Stromal cell of bone marrow (primary cell): ENCODE measurements at regions not wholly inside any gene's neighbourhood (a gene's known extent, or its start where the extent isn't known, plus 50 kb on each side); places are given as distances from the start of the nearest gene placed in this dataset.

ENCODE experiments used
- DNase-seq: peaks from one replicate; pipeline ENCODE4 v3.0.0-alpha.2; 2012; ENCODE audit warnings: low read depth

DNA sequence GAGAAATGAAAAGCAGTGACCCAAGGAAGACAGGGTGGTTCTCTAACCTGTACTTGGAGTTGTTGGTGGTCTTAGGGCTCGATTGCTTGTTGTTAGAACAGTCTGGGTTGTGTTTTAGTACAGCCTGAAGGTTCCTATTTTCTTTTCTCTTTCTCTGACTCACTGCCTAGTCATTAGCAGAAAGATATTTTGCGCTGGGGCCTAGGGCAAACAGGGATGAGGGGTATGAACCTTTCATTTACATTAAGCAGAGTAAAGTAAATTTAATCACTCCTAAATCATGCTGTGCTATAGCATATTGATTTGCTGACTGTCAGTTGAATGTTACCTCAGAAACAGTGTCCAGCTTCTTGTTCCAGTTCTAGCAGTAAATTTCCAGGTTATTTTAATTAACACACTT is 197.2 kb downstream of the RWDD3 start:
- no peak for DNase-seq

GRCh38 chr1:95435611-95436010 is 201.6 kb downstream of the RWDD3 start:
- DNase-seq, result no peak

GRCh38 chr1:95437011-95437410 is 203.0 kb downstream of the RWDD3 start:
- no peak for DNase-seq

DNA sequence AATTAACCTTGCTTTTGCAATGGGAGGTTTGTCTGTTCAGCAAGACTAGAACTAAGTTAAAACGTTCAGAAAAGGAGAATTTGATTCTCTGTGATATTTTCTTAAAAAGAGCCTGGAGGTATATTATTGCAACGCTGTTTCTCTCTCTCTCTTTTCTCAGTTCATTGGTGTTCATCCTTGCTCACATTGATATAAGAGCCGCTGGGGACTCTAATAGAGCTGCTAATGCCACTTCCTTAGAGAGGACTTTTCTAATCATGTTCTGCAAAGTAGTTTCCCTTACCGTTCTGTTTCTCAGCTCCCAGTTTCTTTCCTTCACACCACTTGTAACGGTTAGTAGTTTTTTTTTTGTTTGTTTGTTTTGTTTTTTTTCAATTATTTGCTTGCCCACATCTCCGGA is 203.8 kb downstream of the RWDD3 start:
- no peak for DNase-seq

GRCh38 chr1:95438218-95438948 is 204.4 kb downstream of the RWDD3 start:
- DNase-seq, result no peak

- DNase-seq, result no peak
Measured at GRCh38 chr1:95440511-95440910, 206.5 kb downstream of the RWDD3 start.

- no peak for DNase-seq
Measured at GRCh38 chr1:95449516-95449915, 215.5 kb downstream of the RWDD3 start.

GRCh38 chr1:95451054-95451453 is 217.0 kb downstream of the RWDD3 start:
- no peak for DNase-seq

DNA sequence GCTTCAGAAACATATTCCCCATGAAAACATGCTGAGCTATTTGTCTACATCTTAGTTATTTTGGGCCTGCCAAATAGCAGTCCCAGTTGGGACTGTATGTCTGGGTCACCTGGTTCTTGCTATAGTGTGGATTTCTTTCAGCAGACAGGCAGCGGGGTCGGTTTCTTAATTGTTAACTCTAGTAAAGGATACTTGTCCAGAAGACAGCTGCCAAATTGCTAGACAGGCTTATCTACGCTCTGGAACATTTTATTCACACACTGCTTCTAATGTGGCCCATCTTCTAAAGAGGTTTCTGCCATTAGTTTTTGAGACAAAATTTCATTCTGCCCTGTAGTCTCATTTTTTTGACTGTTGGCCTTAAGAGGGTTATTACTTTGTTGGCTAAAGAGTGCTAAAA is 217.9 kb downstream of the RWDD3 start:
- no peak for DNase-seq

DNA sequence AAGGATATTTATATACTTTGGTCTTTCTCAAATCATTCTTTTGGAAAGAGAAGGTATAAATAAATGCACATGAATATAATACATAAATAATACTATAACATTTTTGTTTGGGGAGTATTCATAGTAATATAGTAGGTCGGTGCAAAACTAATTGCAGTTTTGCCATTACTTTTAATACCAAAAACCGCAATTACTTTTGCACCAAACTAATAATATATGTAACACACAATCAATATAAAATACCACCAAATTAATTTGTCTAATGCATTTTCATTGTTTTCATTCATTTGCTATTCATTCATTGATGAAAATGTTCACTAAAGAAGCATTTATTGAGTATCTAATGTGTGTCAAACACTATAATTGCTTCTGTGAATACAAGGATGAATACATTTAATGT is 219.0 kb downstream of the RWDD3 start:
- DNase-seq, result no peak

DNA sequence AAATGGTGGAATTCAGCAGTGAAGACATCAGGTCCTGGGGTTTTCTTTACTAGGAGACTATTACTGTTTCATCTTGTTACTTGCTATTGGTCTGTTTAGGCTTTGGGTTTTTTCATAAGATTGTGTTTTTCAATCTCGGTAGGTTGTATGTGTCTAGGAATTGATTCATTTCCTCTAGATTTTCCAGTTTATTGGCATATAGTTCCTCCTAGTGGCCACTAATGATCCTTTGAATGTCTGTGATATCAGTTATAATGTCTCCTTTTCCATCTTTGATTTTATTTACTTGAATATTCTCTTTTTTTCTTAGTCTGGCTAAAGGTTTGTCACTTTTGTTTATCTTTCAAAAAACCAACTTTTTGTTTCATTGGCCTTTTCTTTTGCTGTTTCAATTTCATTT is 233.0 kb downstream of the RWDD3 start:
- DNase-seq, result no peak

DNA sequence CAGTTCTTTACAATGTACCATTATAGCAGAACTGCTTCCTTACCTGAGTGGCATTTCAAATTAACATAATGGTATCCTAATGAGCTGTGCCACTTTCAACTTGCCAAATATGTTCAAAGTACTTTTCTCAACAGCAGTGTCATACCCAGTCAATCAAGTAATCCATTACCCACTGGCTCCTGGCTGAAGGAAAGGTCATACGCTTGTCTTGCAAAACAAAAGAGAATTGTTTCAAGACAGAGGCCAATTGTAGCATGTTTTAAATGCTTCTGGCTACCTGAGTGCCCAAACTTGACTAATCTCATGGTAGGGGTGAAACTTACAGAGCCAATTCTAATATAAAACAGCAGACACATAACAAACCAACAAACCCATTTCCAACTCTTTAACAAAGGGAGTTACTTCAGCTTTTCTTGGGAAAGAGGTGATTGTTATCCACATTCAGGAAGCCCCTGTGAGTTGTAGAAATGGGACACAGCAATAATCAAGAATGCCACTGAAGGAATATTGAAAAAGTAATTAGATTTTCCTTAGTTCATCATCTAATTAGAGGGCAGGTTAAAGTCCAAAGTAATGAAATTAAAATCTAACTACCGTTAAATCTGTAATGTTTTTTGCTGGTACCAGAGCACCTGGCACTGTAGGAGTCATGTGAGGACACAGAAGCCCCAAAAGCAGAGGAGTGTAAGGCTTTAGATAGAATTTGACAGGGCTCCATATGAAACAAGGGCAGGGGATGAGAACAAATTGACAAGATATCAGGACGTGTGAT is 241.9 kb downstream of the RWDD3 start:
- DNase-seq, result no peak

DNA sequence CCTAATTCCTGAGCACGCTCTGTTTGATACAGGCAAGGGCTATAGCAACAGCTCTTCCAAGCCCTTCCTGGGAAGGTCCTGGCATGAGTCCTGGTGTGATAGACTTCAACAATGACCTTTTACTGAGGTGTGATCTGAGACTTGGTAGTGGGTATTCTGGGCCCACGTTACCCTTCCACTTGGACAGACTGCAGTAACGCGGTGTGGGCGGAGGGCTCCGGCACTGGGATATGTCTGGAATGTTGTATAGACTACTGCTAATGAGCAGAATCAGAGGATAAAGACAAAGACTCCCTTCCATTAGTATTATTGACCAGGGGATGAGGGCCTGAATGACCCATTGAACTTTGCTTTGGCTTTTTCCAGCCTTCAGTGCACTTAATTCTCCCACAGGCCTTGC is 262.3 kb downstream of the RWDD3 start:
- DNase-seq, result no peak

DNA sequence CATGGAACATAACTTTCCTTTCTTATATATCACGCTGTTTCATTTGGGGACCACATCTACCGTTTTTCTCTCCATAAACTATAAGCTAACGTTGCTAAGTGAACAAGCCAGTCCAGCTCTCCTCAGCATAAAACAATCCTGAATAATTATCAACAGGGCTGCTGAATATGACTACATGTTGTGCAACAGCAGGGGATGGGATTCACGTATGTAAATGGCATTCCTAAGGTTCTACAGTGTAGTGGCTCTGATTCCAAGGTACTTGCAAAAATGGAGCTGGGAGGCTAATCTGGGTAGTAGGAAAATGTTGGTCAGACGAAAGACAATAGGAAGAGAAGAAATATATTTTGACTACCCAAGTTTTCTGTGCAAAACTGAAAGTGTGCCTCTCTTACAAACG is 262.8 kb downstream of the RWDD3 start:
- DNase-seq, result no peak

- no peak for DNase-seq
Measured at GRCh38 chr1:95497566-95497965, 263.6 kb downstream of the RWDD3 start.

DNA sequence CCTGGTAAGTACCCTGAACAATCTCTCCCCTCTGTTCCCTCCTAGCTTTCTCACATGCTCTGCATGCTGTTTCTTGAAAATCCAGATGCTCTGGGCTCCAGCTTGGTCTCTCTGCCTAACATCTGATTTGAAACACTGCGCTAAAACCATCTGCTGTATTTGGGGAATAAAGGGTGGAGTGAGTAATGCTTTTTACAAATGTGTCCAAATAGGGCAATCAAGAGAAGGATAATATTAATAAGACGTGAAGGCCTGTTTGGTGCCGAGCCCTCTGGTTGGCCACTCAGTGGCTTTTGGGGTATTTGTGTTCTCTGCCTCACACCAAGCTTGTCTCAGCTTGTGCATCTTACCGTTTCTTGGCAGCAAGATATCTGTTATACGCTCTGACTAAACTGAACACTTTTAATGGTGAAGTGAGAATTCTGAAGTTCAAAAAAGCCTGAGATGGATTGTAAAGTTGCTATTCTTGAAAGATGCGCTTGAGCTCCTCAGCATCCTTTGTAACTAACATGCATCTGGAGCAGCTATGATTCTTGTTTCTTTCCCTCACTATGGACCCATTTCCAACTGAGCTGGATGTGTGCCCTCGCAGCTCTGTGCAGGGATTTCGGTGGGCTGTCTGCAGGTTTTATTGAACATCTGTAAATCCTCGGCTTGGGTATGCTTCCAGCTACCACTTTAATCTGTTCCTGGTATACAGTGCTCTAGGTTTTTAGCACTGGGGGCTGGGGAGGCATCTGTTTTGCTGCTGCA is 269.4 kb downstream of the RWDD3 start:
- DNase-seq, result no peak

GRCh38 chr1:95504321-95504720 is 270.3 kb downstream of the RWDD3 start:
- DNase-seq, result no peak

DNA sequence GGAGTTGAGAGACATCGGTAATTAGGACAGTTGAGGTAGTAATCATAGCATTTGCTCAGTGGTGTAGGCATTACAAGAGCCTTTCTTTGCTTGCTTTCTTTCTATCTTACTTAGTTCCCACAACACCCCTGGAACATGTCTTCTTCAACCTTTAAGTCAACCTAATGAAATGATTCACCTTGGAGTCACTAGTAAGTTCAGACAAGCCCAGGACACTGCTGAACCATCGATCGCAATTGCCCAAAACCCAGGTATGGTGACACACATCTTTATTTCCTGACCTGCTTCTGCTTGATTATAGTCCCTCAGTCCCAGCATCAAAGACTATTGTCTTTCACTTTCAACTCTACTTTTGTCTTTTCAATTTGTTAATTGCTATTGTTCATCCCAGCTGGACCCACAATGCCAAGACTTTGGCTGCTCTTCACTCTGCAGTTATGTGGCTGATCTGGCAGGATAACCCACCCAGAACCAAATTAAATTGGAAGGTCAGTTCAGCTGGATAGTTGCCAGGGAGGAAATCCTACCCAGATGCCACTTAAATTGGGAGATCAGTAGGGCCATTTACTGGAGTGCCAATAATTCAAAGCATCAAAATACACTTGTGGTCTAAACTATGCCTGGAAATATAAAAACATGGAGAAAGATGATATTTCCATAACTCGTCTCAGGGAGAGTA is 272.9 kb downstream of the RWDD3 start:
- DNase-seq, result no peak

GRCh38 chr1:95509989-95510388 is 276.0 kb downstream of the RWDD3 start:
- DNase-seq, result no peak

DNA sequence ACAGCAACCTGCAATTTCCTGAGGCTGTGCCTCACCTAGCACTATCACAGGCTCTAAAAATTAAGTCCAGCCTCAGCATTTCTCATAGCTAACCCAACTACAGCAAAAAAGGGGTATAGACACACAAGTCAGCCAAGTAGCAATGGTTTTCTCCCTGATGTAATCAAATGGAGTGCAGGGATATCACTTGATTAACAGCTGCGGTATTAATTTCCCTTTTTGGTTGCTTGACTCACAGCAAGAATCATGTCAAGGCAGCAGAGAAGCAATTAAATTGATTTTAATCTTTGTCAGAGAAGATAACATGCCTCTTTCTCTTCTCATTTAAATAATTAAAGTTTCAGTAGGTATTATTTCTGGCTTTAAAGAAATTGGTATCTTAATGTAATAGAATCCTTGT is 278.9 kb downstream of the RWDD3 start:
- no peak for DNase-seq

DNA sequence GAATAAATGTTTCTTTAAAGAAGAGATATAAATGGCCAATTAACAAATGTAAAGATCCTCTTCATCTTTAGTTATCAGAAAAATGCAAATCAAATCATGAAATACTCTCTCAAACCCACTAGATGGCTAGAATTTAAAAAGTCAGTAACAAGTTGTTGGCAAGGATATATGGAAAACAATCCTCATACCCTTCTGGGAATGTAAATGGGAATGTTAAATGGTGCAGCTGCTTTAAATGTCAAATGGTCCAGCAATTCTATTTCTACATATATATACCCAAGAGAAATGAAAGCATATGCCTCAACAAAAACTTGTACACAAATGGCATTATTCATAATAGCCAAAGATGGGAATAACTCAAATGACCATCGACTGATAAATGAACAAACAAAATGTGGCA is 283.5 kb downstream of the RWDD3 start:
- DNase-seq, result no peak

GRCh38 chr1:95518310-95518709 is 284.3 kb downstream of the RWDD3 start:
- DNase-seq, result no peak
